ENCODE measurements at regions not wholly inside any gene's neighbourhood (a gene's known extent, or its start where the extent isn't known, plus 50 kb on each side); places are given as distances from the start of the nearest gene placed in this dataset.

DNA sequence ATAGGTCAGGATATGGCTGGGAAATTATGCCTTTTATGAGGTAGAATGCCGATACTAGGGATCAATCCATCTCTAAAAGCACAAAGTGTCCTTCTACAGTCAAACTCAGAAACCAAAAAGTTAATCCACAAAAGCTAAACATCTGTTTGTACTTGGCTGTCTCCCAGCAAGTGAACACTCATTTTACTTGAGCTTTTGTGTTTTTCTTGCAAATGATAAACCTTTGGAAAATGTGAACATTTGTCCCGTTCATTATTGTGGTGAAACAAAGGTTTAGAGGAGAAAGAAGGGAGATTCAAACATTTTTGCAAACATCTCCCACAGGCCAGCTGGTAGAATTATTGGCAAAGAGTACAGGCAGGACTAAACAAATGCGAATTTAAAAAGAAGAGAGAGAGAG, 300.6 kb upstream of the SPANXN1 start:
- H3K4me3 ChIP-seq (ENCODE audit: low read length), result no peak overlapping the region
- TF ChIP-seq CTCF (IDR thresholded peaks at IDR 0.05; ENCODE audit: insufficient read depth, low read depth, low read length, missing control alignments), result no peak
- DNase-seq (ENCODE audit: low read depth), result no peak

Data from epithelial cell of esophagus (primary cell).